ENCODE measurements at regions not wholly inside any gene's neighbourhood (a gene's known extent, or its start where the extent isn't known, plus 50 kb on each side); places are given as distances from the start of the nearest gene placed in this dataset.
"Not testable (repeated sequence)": the region's sequence is repeated elsewhere in the genome, so short reads cannot be mapped to it uniquely, and the experiment has no call there.

DNA sequence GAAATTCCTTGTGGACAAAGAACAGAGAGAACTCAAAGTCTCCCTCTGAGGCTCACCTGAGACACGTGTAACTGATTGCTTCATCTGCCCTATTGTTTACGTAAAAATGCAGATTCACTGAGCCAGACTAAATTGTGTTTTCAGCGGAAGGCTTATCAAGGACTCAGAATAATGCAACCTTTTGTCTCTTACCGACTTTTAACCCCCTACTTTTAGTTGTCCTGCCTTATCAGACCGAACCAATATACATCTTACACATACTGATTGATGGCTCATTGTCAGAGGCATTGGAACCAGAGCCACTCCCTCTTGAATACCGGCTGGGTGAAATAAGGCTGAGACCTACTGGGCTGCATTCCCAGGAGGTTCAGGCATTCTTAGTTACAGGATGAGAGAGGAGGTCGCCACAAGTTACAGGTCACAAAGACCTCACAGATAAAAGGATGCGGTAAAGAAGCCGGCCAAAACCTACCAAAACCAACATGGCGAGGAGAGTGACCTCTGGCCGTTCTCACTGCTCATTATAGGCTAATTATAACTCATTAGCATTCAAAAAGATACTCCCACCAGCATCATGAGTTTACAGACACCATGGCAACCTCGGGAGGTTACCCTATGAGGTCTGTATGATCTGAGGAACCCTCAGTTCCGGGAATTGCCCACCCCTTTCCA, 95.5 kb upstream of the ZNF184 start:
- DNase-seq, result no peak

DNA sequence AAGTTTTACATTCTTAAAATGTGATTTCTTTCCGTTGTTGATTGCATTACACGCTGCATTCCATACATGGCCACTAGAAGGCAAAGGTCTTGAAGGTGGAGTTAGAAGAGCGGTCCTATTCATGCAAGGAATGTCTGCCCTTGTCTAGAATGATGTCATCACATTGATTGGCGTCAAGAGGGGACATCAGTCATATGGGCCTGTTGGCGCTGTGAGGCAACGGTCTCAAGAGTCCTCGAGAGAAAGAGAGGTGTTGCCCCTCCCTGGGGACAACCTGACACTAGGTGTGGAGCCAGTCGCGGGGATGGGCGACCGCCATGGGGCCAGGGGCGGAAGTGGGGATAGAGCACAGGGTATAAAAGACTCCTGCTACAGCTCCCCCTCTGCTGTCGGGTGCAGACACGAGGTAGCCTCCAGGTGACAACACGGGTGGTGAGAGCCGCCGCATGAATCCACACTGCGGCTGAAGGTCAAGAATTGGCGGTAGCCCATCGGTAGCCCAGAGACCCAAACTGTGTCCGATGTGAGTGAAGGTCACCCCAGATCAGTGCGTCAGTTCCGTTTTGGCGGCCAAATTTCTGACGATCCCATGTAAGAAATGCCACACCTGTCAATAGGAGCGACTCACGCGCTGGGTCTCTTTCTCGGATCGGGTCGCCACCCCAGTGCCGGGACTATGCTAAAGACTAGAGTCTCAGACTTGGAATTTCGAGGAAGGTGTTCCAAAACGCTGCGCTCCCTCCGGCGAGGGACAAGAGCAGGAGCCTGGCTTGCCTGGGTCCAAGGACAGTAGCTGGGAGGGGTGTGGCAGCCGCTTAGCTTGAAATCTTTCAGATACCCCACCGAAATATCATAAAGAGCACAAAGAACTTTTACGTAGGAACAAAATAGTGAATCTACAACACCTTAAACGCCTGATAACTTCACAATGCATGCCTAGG, 93.2 kb upstream of the ZNF184 start:
- no peak for DNase-seq

DNA sequence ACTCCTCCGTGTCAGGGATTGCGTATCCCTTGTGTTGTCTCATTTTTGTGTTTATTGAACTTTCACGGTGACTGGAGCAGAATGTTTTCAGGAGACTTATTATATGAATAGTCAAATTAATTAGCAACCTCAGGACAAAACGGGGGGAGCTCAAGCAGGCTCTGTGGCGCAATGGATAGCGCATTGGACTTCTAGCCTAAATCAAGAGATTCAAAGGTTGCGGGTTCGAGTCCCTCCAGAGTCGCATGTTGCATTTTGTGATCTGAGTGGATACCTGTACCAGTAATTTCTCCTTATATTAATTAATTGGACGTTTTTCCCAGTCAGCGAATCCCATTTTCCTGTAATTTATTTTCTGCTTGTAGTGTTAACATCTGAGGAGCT, 89.1 kb upstream of the ZNF184 start:
- no peak for DNase-seq

DNA sequence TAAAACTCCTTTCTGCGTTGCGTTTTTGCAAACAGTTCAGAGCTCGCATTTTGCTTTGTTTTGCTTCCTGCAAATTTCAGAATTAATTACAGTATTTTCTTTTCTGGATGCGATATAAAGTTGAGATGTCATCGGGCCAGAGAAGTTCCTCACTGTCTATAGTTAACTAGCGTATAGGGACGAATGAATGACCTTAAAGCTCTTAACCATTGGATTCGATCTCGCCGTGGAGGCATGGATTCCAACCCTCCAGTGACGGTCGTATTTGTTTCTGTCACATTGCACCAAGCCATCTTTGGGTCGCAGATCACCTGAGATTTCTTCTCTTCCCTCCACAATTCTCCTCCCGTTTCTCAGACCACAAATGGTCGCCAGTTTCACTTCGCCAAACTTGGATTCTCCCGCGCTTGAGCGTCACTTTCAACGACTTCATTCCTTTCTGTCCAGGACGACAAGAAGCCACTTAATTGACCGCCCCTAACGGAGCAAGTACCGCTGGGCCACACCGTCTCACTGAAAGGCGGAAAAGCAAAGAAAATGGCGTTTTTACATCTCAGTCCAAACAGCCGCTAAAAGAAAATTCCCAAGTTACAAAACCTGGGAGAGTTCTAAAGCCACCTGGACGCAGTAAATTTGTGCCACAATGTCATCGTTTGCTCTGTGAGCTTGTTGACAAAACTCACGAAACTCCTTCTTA, 85.3 kb upstream of the ZNF184 start:
- no peak for DNase-seq

DNA sequence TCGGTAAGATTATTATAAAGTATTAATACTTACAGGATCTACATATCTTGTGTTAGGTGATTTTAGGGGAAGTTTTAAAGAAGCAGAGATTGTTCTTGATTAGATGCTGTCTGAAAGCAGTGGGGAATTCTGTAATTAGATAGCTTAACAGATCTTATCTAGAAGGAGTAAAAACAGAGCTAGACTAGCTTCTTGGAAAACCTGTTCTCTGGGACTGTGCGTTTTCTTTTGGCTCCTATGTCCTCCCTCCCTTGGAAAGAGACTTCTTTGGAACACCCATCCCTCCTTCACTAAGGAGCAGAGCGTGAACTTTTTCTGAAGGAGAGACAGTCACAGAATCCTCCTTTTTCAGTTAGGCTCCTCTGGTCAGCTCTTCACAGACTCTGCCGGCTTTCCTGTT, 83.5 kb upstream of the ZNF184 start:
- DNase-seq, result no peak

DNA sequence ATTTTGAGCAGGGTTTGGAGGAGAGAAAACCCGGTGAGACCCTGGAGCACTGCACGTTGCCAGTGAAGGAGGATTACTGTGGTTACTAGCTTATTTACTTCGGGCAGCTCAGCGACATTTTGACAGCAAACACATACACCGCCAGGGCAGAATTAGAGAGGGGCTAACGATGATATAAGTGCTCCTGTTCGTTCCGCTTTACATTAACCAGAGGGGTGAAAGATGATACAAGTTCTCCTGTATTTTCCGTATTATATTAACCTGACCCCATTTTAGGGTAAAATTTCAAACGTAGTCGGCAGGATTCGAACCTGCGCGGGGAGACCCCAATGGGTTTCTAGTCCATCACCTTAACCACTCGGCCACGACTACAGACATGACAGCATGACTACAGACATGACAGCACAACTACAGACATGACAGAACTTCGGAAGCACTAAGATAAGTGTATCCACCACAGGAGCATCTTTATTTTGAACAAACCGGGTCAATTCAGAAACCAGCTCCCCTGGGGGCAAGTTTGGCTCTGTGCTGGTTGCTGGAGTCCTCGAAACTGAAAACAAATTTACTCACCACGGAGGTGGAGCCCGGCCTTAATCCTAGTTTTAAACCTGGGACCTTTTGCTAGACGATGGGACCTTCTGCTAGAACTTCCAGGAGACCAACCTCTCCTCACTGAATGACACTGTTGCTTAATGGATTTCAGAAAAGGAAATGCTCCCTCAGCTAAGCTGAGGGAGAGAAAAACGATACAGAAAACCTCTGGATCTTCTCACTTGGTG, 80.4 kb upstream of the ZNF184 start:
- no peak for DNase-seq

GRCh38 chr6:27551607-27552006, 78.7 kb upstream of the ZNF184 start:
- DNase-seq, result no peak

GRCh38 chr6:27550692-27551091, 77.8 kb upstream of the ZNF184 start:
- no peak for DNase-seq

GRCh38 chr6:27549241-27549598, 76.3 kb upstream of the ZNF184 start:
- DNase-seq, result not testable (repeated sequence)

GRCh38 chr6:27547157-27548075, 74.5 kb upstream of the ZNF184 start:
- DNase-seq, result no peak

- no peak for DNase-seq
Observed at GRCh38 chr6:27546522-27546921, 73.6 kb upstream of the ZNF184 start.

DNA sequence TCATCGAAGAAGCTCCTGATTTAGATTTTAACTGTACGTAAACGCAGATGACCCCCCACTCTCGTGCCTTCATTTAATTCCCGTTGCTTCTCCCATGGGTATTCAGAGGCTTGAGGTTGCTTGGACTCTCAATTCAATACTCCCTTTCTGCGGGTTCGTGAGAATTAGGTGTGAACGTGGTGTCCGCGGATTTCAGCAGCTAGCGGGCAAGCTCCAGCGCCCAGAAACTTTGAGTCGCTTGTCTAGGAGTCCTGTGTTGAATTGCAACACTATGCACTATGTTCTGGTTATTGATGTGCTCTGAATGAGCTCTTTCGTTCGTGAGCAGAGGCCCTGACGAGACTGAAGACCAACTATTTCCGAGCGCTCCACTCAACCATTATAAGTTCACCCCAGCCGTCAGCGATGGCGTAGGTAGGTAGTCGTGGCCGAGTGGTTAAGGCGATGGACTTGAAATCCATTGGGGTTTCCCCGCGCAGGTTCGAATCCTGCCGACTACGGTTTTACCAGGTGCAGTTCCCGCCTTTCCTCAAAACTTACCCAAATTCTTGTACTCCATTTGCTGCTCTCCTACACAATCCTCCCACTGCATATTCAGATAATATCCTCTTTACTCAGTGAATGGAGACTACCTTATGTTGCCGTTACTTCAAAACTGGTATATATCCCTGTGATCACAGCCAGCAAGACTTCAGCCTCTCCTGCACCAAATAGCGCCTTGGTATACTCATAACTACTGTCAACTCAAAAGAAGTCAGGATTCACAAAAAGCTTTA, 72.6 kb upstream of the ZNF184 start:
- DNase-seq, result peak; percentile 14

- DNase-seq, result no peak
Observed at GRCh38 chr6:27544612-27545260, 71.8 kb upstream of the ZNF184 start.

DNA sequence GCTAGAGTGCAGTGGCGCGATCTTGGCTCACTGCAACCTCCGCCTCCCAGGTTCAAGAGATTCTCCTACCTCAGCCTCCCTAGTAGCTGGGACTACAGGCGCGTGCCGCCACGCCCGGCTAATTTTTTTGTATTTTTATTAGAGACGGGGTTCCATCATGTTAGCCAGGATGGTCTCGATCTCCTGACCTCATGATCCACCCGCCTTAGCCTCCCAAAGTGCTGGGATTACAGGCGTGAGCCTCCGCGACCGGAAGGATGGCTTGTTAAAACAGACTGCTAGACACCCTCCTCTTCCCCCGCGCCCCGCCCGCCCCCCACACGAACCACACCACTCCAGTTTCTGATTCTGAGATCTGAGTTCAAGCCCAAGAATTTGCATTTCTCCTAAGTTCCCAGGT, 71.2 kb upstream of the ZNF184 start:
- not testable (repeated sequence) for DNase-seq

DNA sequence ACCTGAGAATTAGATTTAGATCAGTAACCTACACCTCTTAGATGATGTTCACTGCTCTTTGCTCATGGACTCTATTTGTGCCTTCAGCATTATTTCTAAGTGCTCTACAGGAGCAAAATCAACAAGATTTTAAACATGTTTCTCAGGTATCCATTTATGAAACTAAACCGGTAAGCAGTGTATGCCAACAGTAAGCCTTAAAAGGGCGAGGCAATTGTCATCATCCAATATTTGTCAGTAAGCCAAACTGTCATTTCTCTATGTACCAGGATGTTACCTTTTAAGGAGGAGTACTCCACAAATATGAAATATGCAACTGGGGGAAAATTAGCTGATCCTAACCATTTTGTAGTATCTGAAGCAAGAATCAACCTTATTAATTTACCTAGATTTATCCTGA, 69.6 kb upstream of the ZNF184 start:
- DNase-seq, result no peak

- no peak for DNase-seq
Observed at GRCh38 chr6:27541933-27542297, 69.0 kb upstream of the ZNF184 start.

DNA sequence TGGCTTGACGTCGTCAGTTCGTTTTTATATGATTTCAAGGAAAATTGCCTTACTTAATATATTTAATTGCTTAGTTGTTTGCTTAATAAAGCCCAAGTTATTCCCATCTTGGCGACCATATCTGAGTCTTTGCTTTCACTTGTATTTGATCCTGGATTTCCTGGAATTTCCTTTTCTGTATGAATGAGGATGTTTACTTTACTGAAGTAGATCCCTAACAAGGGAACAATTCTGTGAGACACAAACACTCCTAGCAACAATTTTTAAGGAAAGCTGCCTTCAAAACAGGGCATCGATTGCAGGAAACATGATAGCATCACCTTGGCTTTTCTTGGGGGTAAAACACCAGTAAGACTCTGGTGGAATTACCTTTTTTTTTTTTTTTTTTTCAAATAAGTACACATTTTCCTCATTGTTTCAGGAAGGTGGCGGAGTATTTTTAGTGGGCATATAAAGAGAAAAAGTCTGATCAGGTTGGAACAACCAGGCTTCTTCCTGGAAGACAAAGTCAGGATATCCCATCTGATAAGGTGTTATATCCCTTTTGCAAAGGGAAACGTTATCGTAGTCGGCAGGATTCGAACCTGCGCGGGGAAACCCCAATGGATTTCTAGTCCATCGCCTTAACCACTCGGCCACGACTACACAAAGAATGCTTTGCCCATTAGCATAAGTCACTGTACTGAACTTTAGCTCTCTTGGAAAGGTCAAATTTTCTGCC, 68.5 kb upstream of the ZNF184 start:
- no peak for DNase-seq

DNA sequence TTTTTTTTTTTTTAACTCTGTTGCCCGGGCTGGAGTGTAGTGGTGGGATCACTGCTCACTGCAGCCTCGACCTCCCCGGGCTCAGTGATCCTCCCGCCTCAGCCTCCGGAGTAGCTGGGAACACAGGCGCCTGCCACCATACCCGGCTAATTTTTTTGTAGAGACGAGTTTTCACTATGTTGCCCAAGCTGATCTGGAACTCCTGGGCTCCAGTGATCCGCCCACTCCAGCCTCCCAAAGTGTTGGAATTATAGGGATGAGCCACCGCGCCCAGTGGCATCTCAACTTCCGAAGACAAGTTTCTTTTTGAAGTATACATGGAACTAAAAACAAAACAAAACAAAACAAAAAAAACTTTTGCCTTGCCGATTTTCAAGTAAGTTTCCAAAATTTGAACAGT, 66.6 kb upstream of the ZNF184 start:
- no peak for DNase-seq

GRCh38 chr6:27532820-27533538, 60.1 kb upstream of the ZNF184 start:
- no peak for DNase-seq

All from CD4-positive, alpha-beta T cell treated with Interleukin-17A for 1 hour (primary cell).